Forelimb muscle (tissue), 1 donor: ENCODE measurements at regions not wholly inside any gene's neighbourhood (a gene's known extent, or its start where the extent isn't known, plus 50 kb on each side); places are given as distances from the start of the nearest gene placed in this dataset.
"Not testable (repeated sequence)": the region's sequence is repeated elsewhere in the genome, so short reads cannot be mapped to it uniquely, and the experiment has no call there.

Experiments
- DNase-seq: peaks from one replicate; pipeline ENCODE4 v3.0.0-alpha.2; 2013; ENCODE audit warnings: low read depth

DNA sequence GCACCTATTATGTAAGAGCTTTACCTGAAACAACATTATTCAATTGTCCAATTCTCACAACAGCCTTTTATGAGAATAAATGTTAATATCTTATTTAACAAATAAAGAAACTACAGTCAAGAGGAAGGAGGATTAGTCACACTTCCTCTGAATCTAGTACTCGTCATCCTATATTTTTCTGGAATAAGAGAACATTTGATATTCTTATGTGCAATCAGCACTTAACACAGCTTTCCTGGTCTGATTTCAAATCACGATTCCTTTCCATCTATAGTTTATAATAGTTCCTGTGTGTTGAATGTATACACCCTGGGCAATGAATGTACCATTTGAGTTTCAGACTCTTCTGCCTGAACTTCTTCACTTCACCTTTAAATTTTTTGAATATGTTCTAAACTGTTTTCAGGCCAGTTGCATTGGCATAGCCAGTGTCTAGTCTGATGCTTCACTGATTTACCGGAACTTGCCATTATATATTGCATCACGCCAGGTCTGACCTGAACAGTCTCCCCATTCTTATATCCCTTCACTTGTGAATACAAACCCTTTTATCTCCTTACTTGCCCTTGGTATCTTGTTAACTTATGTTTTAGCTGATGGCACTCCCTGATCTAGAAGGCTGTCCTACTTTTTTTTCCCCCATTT lies 698.3 kb downstream of the MAT2B start:
- DNase-seq = no peak

DNA sequence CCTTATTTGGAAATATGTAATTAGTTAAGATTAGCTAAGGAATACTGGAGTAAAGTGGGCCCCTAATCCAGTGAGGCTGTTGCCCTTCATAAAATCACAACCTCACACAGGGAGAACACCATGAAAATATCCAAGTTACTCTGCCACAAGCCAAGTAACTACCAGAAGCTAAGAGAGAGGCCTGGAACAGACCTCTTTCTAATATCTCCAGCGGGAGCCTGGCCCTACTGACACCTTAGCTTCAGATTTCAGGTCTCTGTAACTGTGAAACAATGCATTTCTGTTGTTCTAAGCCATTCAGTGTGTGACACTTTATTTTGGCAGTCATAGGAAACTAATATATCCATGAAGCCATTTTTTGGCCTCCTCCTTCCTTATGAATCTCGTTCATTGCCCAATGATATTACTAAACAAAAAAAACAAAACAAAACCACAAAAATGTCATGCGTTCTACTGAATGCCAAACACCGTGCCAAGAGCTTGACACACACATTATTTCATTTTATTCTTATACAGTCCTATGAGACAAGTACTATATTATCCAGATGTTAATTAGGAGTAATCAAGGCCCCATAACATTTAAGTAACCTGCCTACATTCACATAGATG lies 699.0 kb downstream of the MAT2B start:
- no peak for DNase-seq

DNA sequence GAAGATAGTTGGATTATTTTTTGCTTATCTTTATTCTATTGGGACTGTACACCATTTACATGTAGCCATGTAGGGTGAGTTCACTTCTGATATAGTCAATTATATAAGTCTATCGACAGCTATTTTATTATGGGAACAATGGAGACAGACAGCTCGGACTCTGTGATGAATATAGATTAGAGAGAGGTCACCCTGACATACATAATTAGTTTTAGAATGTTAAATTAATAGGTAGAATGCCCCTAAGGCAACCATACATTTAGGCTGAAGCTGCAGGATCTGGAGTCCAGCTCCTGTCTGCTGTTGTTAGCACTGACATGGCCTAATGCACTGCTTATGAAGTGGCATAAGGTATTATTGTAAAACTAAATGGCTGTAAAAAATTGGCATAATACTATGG lies 700.8 kb downstream of the MAT2B start:
- no peak for DNase-seq

DNA sequence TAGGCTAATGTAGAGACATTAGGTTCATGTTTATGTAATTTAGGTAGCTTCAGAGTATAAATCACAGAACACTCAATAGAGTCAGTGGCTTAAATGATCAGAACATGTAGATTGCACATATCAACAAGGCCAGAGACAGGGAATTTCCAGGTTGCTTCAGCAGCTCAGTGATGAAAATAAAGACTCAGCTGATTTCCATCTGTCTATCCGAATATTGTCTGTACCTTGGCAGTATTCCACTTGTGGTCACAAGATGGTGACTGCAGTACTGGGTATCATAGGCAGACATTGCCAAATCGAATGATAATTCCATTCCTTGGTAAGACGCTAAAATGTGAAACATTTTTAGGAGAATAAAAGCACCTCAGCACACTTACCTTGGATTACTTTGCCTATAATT lies 702.2 kb downstream of the MAT2B start:
- DNase-seq = no peak

DNA sequence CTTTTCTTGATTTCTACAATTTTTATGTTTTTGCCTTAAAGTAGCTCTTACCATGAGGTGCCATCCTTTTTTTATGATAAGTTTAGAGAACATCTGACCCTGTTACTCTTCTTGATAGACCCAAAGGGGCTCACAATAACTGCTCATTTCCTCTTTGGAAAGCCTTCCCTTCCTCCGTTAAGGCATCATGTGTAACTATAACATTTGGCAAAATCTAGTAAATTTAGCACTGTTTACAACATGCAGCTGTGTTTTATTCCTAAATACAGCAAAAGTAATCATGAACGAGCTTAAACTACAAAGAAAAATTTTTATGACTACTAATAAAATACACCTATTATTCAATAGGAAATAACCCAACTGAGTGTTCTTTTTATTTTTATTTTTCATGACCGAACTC lies 705.1 kb downstream of the MAT2B start:
- DNase-seq = no peak

DNA sequence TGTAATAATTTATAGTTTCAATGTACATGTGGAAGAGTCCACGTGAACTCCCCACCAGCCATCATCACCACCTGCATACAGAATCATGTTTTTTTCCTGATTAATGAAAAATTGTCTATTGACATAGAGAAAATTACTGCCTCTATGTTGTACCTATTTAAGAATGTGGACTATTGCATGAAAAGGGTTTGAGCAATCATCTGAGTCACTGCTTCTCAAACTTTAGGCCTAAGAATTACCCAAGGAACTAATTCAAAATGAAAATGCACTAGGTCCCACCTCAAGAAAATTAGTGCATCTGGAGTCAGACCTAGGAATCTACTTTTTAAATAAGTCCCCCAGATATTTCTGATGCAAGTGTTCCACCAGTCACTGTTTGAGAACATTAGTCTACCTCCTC lies 709.3 kb downstream of the MAT2B start:
- DNase-seq = no peak

DNA sequence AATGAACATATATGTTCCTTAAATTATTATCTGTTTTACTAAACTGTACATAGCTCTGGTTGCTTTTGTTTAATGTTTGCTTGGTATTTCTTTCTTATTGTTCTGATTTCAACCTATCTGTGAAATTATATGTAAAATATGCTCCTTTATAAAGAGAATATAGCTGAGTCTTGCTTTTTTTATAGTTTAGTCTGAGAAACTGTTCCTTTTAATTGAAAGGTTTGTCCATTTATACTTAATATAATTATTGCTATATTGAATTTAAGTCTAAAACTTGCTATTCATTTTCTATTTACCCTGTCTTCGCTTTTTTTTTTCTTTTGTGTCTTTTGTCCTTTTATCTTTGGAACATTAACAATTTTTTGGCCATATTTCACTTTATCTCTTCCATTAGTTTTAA lies 712.0 kb downstream of the MAT2B start:
- no peak for DNase-seq

DNA sequence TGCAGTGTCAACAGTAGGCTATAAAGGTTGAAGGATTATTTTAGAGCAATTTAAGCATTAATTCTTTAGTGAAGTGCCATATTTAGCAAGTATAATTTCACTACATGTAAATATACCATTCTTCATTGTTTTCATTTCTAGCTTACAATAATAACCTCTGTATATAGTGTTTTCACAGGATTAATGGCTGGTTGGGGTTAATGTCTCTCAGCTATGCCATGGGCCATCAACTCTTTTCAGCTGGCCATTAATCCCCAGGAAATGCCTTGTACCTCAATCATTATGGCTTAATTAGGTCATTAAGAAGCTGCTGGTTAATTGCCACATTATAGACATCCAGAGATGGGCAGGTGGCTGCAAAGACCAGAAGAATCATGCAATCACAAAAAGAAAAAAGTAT lies 715.1 kb downstream of the MAT2B start:
- no peak for DNase-seq

DNA sequence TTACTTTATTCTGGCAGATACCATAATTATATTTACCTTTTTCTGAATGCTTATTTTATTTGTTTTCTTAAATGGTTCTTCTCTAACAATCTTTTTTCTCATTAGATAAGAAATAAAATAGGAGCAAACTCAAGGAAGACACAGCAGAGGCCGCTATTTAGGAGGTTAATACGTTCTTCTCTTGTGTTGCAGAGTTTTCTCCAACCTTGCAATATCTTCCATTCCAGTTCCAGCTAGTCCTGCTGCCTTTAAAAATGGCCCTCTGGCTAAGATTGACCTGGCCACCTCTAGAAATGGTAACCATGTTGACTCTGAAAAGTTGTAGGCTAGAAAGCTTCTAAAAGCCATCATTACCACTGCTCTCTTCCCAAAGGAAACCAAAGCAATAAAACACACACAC lies 718.8 kb downstream of the MAT2B start:
- no peak for DNase-seq

DNA sequence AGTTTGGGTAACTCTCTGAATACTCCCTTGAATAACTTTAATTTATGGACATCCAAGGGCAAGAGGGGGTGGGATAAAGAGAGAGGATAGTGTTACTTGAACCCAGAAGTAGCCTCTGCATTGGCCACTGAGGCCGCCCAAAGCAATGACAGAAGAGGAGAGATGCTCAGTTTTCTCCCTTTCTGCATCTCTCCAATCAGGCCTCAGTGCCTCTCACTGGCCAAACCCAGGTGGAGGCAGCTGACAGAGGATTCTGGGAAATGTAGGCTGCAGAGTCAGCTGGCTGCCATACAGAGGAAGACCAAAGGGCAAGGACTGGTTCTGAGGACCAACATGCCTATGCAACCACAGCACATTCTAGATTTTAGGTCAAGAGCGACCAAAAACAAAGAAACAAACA lies 719.4 kb downstream of the MAT2B start:
- DNase-seq = no peak

DNA sequence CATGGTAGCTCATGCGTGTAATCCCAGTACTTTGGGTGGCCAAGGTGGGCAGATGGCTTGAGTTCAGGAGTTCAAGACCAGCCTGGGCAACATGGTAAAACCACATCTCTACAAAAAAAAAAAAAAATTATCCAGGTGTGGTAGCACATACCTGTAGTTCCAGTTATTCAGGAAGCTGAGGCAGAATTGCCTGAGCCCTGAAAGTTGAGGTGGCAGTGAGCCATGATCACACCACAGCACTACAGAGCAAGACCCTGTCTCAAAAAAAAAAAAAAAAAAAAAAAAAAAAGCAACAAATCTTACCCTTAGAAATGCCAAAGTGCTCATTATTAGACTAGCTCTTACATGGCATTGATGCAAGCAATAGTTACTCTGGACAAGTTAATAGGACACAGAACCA lies 724.9 kb downstream of the MAT2B start:
- no peak for DNase-seq

DNA sequence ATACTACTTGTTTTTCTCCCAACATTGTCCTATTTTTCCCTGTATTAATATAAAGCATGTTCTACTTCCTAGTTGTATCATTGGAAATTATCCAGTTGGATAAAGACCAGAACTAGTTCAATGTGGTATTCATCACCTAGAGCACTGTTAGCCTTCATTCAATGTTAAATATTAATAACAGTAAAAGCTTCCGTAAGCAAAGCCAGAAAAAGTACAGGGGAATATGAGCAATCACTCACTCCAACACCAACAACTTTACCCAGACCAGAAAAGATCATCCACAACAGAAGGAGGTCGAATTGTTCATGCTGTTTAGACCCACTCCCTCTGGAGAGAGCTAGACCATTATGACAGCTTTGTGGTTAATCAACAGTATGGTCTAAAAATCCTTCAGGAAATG lies 728.4 kb downstream of the MAT2B start:
- no peak for DNase-seq

DNA sequence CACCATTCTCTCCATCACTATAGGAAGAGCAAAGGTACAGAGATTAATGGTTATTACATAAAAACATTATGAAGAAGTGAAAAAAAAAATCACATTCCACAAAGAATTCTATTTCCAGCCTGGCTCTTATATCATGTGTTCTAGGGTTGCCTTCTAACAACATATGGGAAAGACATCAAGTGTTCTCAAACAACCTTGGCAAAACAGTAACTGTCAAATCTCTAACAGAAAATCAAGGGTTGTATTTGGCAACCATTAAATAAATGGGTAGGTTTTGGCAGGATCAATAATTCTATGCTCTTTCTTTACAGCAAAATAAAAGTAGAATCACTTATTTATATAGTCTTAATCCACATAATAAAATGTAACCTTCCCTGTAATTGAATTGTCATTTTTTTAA lies 728.9 kb downstream of the MAT2B start:
- no peak for DNase-seq

DNA sequence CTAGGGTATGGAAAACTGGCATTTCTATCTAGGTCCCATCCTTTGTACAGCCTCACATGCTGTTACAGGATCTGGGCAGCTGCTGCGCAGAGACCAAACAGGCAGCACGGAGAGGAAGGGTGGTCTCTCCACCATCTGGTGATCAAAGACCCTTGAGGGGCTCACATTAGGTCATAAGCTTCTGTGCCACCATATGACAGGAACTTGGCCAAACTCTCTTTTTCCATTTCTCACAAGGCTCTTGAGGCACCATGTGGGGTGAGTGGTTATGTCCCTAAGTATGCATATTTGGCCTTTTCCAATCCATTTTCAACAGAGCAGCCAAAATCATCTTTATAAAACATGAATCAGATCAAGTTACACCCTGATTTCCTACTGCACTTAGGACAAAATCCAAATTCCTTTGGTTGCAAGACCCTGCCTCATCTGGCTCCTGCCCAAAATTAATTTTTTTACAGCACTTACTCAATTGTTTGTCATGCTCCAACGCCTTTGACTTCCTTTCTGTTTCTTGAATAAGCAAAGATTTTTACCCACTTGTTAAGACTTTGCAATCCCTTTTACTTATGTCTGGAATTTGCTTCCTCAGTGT lies 730.0 kb downstream of the MAT2B start:
- DNase-seq = no peak

DNA sequence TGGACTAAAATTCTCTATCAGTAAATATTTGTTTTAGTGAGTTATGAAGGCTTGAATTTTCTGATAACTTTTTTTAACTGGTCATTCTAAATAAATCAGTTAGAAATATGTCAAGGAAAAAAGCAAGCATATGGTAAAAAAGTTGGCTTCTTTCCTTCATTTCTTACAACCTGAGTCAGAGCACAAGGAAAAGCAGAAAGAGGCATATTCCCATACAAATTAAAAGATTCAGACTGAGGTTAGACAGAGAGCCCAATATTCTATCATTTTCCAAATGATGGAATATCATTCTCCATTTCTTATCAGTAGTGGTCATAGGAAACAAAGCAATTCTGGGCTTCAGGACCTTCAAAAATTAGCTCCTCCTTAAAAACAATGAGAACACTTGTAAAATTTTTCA lies 732.1 kb downstream of the MAT2B start:
- DNase-seq = no peak

DNA sequence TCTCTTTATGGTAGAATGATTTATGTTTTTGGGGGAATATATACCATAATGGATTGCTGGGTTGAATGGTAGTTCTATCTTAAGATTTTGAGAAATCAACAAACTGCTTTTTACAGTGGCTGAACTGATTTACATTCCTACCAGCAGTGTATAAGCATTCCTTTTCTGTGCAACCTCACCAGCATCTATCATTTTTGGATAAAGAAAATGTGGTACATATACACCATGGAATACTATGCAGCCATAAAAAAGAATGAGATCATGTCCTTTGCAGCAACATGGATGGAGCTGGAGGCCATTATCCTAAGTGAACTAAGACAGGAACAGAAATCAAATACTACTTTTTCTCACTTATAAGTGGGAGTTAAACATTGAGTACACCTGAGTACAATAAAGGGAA lies 746.4 kb downstream of the MAT2B start:
- not testable (repeated sequence) for DNase-seq

DNA sequence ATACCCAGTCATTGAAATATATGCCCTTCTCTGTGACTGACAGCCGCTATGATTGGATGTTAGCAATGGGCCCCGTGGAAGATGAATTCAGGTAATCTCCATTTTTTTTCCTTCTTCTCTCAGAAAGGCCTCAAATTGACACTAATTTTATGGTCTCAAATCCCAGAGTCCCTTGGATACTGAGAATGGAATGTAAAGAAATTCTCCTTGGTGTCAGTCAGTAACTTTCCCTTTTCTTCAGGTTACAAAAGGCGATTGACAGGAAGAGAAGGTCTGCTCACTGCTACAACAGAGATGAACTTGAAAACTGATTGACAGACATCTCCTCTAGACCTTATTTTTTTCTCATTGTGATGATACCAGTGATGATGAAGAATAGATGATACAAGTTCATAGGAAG lies 748.3 kb downstream of the MAT2B start:
- DNase-seq = no peak

DNA sequence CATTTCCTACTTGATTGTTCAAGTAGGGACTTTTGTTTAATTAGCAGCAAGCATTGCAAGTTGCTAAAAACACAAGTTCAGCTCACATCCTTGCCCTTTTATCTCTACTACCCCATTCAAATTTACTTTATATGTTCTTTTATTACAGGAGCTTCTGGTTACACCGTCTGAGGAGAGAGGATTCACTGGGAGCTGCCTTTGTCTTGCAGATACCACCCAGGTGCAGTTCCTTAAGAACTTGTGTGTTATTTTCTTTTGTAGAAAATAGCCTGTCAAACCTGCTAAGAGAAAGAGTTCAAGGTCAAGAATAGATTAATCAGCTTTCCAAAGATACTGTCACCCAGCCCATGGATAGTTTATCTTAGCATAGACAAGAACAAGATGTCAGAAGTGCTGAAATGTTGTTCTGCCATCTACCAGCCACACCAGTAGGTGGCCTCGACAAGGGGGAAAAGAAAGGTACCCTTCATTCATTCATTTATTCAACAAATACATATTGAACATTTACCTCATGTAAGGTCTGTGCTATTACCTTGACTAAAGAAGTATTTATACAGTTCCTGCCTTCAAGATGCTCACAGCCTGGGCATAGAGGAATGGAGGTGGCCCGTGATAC lies 750.3 kb downstream of the MAT2B start:
- no peak for DNase-seq

DNA sequence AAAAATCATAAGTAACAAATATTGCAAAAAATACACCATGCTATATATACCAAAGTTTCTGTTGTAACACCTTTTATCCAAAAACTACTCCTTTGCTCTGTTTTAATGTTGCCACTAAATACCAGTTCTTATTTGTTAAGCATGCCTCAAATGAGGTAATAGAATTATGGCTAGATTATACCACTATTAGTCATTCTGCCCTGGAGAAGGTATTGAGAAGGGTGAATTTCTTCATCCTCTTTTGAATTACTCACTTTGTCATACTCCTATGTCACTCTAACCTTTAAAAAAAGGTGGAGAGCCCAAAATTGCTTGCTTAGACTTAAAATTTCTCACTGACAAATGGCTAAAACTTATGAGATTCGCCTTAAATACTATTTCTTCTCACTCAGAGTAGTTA lies 750.9 kb downstream of the MAT2B start:
- DNase-seq = no peak

DNA sequence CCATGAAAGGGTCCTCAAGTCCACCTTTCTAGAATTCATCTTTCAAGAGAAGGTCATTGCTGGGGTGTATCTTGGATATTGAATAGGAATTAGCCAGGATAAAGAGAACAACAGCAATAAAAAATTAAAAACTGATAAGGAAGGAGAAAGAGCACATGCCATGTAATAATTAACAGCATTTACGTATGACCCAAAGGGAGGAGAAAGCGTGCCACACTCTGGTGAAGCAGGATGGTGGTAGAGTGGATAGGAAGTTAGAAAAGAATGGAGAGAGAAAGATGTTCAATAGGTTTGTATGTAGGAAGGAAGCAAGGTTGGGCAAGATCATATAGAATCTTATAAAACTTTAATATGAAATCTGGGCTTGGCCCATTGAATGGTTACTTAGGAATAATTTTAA lies 751.5 kb downstream of the MAT2B start:
- DNase-seq = no peak

DNA sequence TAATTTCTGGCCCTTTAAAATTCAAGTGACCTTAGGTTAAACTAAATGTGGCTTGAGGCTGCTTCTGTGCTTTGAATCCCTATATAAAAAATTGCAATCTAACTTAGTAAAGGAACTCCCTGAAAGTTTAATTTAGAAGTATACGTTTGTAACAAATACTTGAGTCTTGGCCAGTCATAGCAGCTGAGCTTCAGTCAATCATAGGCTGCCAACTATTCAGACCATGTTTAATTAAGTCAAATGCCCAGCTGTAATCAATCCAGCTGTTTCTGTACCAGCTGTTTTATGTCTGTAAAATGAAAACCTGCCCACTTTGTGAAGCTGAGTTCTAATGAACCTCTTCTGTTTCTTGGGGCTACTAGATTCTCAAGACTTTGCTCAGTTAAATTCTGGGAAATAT lies 760.1 kb downstream of the MAT2B start:
- DNase-seq = no peak

DNA sequence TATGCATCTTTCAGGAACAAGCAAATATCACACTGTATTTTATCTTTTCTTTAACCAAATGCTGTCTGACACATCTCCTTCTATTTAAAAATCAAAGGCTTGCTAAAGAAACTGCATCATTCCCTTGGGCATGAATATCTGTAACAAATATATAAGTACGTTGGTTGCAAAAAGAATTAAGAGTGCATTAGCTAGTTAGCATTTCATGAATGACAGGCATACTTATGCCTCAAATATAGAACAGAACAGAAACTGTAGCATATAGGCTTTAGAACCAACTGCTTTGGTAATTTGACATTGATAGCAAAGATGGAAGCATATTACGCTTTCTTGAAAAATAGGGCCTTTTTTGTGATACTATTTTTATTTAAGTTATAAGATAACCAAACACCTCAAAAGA lies 761.2 kb downstream of the MAT2B start:
- no peak for DNase-seq

DNA sequence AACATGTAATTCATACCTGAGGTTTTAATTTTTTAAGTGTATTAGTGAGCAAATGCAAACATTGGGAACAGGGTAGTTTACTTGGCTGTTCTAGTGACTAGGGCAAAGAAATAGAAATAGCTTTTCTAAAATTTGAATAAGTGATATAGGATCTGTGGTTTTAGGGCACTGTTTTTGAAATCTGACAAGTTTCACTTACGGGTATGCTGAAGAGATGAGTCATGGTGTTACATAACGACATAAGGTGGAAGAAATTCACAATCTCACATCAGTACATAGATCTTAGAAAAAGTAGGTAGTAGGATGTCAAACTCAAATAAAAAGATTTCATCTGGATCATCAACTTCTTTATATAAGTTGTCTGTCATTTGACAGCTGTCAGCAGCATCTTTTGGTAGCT lies 772.3 kb downstream of the MAT2B start:
- no peak for DNase-seq
